HepG2 (cell line): ENCODE measurements at regions not wholly inside any gene's neighbourhood (a gene's known extent, or its start where the extent isn't known, plus 50 kb on each side); places are given as distances from the start of the nearest gene placed in this dataset.

Source experiments
- ATAC-seq: fragments of 200-7000 bp; cut with Tn5 transposase; 3 replicates; pipeline ENCODE4 v1.9.1; 2020; ENCODE audit warnings: mild to moderate bottlenecking, moderate library complexity
- BruUV-seq: library from RNA; stranded (reverse); fragments of 400-500 nt; replicated peaks from 2 replicates; lab custom pipeline; 2021; lab: Mats Ljungman, UMichigan
- CTCF ChIA-PET: fragments of 300-600 bp; formaldehyde crosslinking; extraction: SDS; loops from one replicate; lab custom pipeline; 2021; ENCODE audit warnings: low total read pairs, inconsistent platforms, low intra/inter-chr PET ratio; lab: Yijun Ruan, JAX
- POLR2A ChIA-PET: fragments of 350-600 bp; sonication (Branson Sonifier 250); formaldehyde crosslinking; loops from one replicate; lab custom pipeline; 2020; ENCODE audit warnings: antibody characterized with exemption, inconsistent platforms; lab: Yijun Ruan, JAX
- DNase-seq: peaks from one replicate; pipeline ENCODE4 v3.0.0-alpha.2; 2015; ENCODE audit warnings: low spot score
- FAIRE-seq: peaks from 3 replicates; lab custom pipeline; 2011; peaks lifted over from hg19 to GRCh38; lab: Jason Lieb, UNC
- H2AFZ ChIP-seq: one replicate; pipeline ENCODE4 v1.6.1; 2011; ENCODE audit warnings: low read length, inconsistent platforms
- H3K27ac ChIP-seq: fragments of 300-600 bp; 3 replicates; pipeline ENCODE4 v1.8.0; 2011; ENCODE audit warnings: mixed run types, mild to moderate bottlenecking, mixed read lengths, low read length, inconsistent platforms; ENCODE audit not compliant: insufficient read depth; ENCODE audit errors: extremely low read length
- H3K27me3 ChIP-seq, 2 experiments: fragments of 200-600 bp in 1 of 2; 2 replicates in 1 of 2; 3 replicates in 1 of 2; pipeline versions ENCODE4 v1.6.0 to v1.8.0; 2011; ENCODE audit warnings: low read length in 2 of 2, mild to moderate bottlenecking in 2 of 2, moderate library complexity in 2 of 2, inconsistent platforms in 1 of 2; ENCODE audit not compliant: insufficient read depth in 2 of 2, control insufficient read depth in 1 of 2
- H3K36me3 ChIP-seq, 2 experiments: fragments of 200-600 bp in 1 of 2; replicated peaks in 1 of 2; 2 replicates in 1 of 2; 3 replicates in 1 of 2; pipeline versions ENCODE4 v1.5.1 to v1.8.0; 2011; ENCODE audit warnings: low read length in 2 of 2, inconsistent platforms in 1 of 2; ENCODE audit not compliant: insufficient read depth in 2 of 2, control insufficient read depth in 1 of 2
- H3K4me1 ChIP-seq: 2 replicates; pipeline ENCODE4 v1.5.1; 2012; ENCODE audit warnings: low read length, inconsistent platforms; ENCODE audit not compliant: insufficient read depth
- H3K4me2 ChIP-seq: 2 replicates; pipeline ENCODE4 v1.6.0; 2011; ENCODE audit warnings: low read depth, low read length, inconsistent platforms
- H3K4me3 ChIP-seq, 3 experiments: fragments of 200-600 bp in 1 of 3; sonication (generic), shearing (Covaris generic) in 1 of 3; replicated peaks in 1 of 3; 2 replicates each; pipeline ENCODE4 v1.5.1; 2011 to 2016; ENCODE audit warnings: low read length in 3 of 3, inconsistent platforms in 2 of 3, low read depth in 2 of 3, mild to moderate bottlenecking in 2 of 3, control low read depth in 1 of 3, mixed read lengths in 1 of 3; ENCODE audit not compliant: insufficient read depth in 1 of 3
- H3K79me2 ChIP-seq: one replicate; pipeline ENCODE4 v1.6.1; 2011; ENCODE audit warnings: low read length, inconsistent platforms; ENCODE audit not compliant: insufficient read depth
- H3K9ac ChIP-seq: 2 replicates; pipeline ENCODE4 v1.6.0; 2011; ENCODE audit warnings: mild to moderate bottlenecking, low read depth, low read length, inconsistent platforms; ENCODE audit not compliant: insufficient read depth
- H3K9me3 ChIP-seq: 2 replicates; pipeline ENCODE4 v1.5.1; 2012; ENCODE audit warnings: mild to moderate bottlenecking, low read length
- H4K20me1 ChIP-seq: 2 replicates; pipeline ENCODE4 v1.6.0; 2011; ENCODE audit warnings: inconsistent platforms, mild to moderate bottlenecking, low read length, moderate library complexity; ENCODE audit not compliant: insufficient read depth
- KLF12 ChIP-seq: sonication (generic); formaldehyde crosslinking; IDR thresholded peaks from 2 replicates; pipeline ENCODE4 v1.4.0; 2020; ENCODE audit warnings: missing genetic modification reagents, borderline replicate concordance
- NCOA5 ChIP-seq: sonication (generic); formaldehyde crosslinking; IDR thresholded peaks from 2 replicates; pipeline ENCODE4 v1.4.0; 2020; ENCODE audit warnings: missing genetic modification reagents
- ZEB1 ChIP-seq: IDR thresholded peaks from 2 replicates; pipeline ENCODE4 v1.6.1; 2012; ENCODE audit warnings: mild to moderate bottlenecking, low read depth, inconsistent platforms; ENCODE audit not compliant: insufficient replicate concordance
- ZFP41 ChIP-seq: sonication (generic); formaldehyde crosslinking; IDR thresholded peaks from 2 replicates; pipeline ENCODE4 v1.4.0; 2020; ENCODE audit warnings: mild to moderate bottlenecking, missing genetic modification reagents, borderline replicate concordance
- ZNF263 ChIP-seq: sonication (generic); formaldehyde crosslinking; IDR thresholded peaks from 2 replicates; pipeline ENCODE4 v1.4.0; 2020; ENCODE audit warnings: missing genetic modification reagents
- WGBS: methylation state at CpG from one replicate; pipeline ENCODE4 v1.1.6; 2017; ENCODE audit warnings: low lambda C conversion rate; 5-methylcytosine and 5-hydroxymethylcytosine counted together
- in situ Hi-C: cut with HindIII; loops from 2 replicates; pipeline ENCODE4 v1.10.0; 2017; ENCODE audit warnings: low pct_unique_long_range_greater_than_20kb; ENCODE audit not compliant: extremely low pct_ligation_motif_present
- intact Hi-C: fragments of 100-400 bp; cut with micrococcal nuclease; formaldehyde crosslinking; loops from one replicate; pipeline ENCODE4 v1.10.0; 2022; ENCODE audit not compliant: unreplicated experiment

DNA sequence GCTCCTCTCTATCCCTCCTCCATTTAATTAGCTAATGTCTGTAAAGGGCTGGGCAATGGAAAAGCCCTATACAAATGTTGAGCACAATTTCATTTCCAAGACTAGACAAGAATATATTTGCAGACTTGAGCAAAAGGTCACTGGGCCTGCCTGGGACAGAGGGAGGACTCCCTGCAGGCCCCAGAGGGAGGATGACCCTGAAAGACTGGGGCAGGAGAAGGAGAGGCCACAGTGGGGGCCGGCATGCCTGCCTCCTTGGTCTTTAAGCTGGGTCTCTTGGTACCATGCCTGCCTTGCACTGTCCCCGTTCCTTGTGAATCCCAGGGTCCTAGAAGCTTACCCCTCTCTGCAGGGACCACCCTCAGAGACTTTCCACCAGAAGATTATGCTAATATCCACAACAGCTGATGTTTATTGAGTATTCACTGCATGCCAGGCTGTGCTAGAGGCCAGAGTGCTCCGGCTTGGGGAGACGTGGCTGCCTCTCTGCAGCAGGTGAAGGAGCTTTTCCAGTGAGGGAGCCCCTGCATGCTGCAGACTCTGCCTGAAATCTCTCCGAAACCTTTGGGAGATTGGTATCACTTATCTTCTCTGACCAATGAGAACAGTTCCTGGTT, 72.7 kb upstream of the HSPA9 start:
- ChIA-PET POLR2A (no interaction called here), CTCF (no interaction called here)
- WGBS = 32% methylated on average over 5 of the region's 5 CpGs
- peak; percentile 80 for TF ChIP-seq ZNF263 (CRISPR knock-in tag)
- TF ChIP-seq KLF12 (CRISPR knock-in tag) = no peak
- Histone ChIP-seq H3K79me2 (no peaks in the 10 kb centered on the region), H3K4me2 (no peak overlapping the region), H3K27me3 (peaks cover 6 to 45% of the 10 kb centered on the region in 2 experiments; a peak in 4 of 5 replicates), H3K36me3 (no peaks in the 10 kb centered on the region), H3K27ac (no peak overlapping the region), H4K20me1 (no peaks in the 10 kb centered on the region), H3K9ac (no peak overlapping the region), H3K4me1 (peaks cover 9% of the 10 kb centered on the region; the same call in 1 of the 2 replicates), H3K4me3 (no peak overlapping the region), H3K9me3 (no peaks in the 10 kb centered on the region), H2AFZ (no peak overlapping the region)
- intact Hi-C loops (no loop called here), in situ Hi-C loops (loop anchor here (10.0 kb wide), 1 partner anchor 617 kb away; no protein-coding TSS in a partner anchor)
- no peak for FAIRE-seq
- ATAC-seq = no peak
- no TSS peak for BruUV-seq
- DNase-seq = no peak

- in situ Hi-C loops (loop anchor here (10.0 kb wide), 1 partner anchor 617 kb away; no protein-coding TSS in a partner anchor), intact Hi-C loops (no loop called here)
- TF ChIP-seq NCOA5 (CRISPR knock-in tag) (no peak), ZEB1 (no peak), ZFP41 (CRISPR knock-in tag) (no peak)
- no peaks in the 10 kb centered on the region for H3K36me3 ChIP-seq
- FAIRE-seq (no peak), ATAC-seq (no peak), DNase-seq (no peak)
- H3K79me2 ChIP-seq = no peaks in the 10 kb centered on the region
- ChIA-PET POLR2A (no interaction called here), CTCF (no interaction called here)
- BruUV-seq = no TSS peak
- no peak overlapping the region for H3K4me3 ChIP-seq
- no peak overlapping the region for H3K4me2 ChIP-seq
- H3K4me1 ChIP-seq = peaks cover 13% of the 10 kb centered on the region; the same call in 1 of the 2 replicates
- H3K27me3 ChIP-seq = peaks cover 7 to 42% of the 10 kb centered on the region in 2 experiments; a peak in 4 of 5 replicates
- 46% methylated on average over 5 of the region's 5 CpGs for WGBS
- no peak overlapping the region for H3K27ac ChIP-seq
- H3K9ac ChIP-seq = no peak overlapping the region
- H4K20me1 ChIP-seq = no peaks in the 10 kb centered on the region
- H2AFZ ChIP-seq = no peak overlapping the region
- H3K9me3 ChIP-seq = no peaks in the 10 kb centered on the region
Measured at GRCh38 chr5:138647261-138647788, 72.1 kb upstream of the HSPA9 start.
